ENCODE measurements at regions not wholly inside any gene's neighbourhood (a gene's known extent, or its start where the extent isn't known, plus 50 kb on each side); places are given as distances from the start of the nearest gene placed in this dataset.

DNA sequence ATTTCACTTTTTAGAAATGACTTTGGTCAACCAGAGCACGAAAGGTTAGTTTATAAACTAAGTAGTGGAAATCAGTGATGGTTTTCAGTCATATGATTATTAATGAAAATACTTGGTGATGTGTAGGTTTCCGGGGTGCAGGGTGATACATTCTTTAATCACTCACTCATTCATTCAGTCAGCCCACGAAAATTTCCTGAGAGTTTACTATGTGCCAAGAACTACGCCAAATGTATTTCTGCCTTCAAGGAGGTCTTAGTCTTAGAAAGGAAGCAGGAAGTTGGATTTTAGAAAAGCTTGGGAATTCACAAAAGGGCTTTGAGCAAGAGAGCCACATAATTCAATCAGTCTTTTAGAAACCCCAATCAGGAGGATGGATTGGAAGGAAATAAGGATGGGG is 543.6 kb downstream of the PLCL1 start:
- H3K4me1 ChIP-seq (ENCODE audit: insufficient read depth, low read length, severe bottlenecking): no peaks in the 10 kb centered on the region
- H3K4me2 ChIP-seq (ENCODE audit: low read length): no peak overlapping the region
- H2AFZ ChIP-seq (ENCODE audit: low read length): no peak overlapping the region
- no peaks in the 10 kb centered on the region for H3K36me3 ChIP-seq (ENCODE audit: insufficient read depth, low read length)
- no peak overlapping the region for H3K4me3 ChIP-seq (ENCODE audit: low read depth, low read length, poor library complexity, severe bottlenecking)
- no peaks in the 10 kb centered on the region for H3K79me2 ChIP-seq (ENCODE audit: insufficient read depth, low read length)
- no peak overlapping the region for H3K9ac ChIP-seq (ENCODE audit: low read length)
- H3F3A ChIP-seq (ENCODE audit: insufficient read depth, low read length): no peaks in the 10 kb centered on the region
- H4K20me1 ChIP-seq (ENCODE audit: insufficient read depth, low read length): no peaks in the 10 kb centered on the region
- TF ChIP-seq, protein P1, sequence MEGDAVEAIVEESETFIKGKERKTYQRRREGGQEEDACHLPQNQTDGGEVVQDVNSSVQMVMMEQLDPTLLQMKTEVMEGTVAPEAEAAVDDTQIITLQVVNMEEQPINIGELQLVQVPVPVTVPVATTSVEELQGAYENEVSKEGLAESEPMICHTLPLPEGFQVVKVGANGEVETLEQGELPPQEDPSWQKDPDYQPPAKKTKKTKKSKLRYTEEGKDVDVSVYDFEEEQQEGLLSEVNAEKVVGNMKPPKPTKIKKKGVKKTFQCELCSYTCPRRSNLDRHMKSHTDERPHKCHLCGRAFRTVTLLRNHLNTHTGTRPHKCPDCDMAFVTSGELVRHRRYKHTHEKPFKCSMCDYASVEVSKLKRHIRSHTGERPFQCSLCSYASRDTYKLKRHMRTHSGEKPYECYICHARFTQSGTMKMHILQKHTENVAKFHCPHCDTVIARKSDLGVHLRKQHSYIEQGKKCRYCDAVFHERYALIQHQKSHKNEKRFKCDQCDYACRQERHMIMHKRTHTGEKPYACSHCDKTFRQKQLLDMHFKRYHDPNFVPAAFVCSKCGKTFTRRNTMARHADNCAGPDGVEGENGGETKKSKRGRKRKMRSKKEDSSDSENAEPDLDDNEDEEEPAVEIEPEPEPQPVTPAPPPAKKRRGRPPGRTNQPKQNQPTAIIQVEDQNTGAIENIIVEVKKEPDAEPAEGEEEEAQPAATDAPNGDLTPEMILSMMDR (IDR thresholded peaks at IDR 0.05; ENCODE audit: low read length): no peak
- TF ChIP-seq EZH2 (IDR thresholded peaks at IDR 0.05; ENCODE audit: borderline replicate concordance, low read length): no peak
- no peaks in the 10 kb centered on the region for H3K9me3 ChIP-seq (ENCODE audit: low read length)
- H3K9me2 ChIP-seq (ENCODE audit: low read depth, low read length): no peaks in the 10 kb centered on the region
- no peak overlapping the region for H3K27ac ChIP-seq (ENCODE audit: low read depth, low read length, poor library complexity, severe bottlenecking)
- H3K27me3 ChIP-seq (ENCODE audit: insufficient read depth, low read length): no peaks in the 10 kb centered on the region

DNA sequence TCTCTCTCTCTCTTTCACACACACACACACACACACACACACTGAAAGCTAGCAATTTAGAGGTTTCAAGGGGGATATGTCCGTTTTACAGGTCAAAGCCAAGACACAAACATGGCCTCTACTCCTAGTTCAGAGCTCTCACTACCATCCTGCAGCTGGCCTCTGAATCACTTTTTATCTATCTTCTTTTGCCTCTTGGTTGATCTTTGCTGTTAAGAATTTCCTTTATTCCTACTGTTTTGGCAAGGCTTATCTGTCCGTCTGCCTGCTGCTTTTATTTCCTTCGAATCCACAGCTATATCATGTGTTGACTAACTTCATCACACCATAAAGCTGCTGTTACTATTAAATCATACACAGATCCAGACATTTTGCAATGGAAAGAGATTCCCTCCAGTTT is 543.0 kb downstream of the PLCL1 start:
- no peak overlapping the region for H3K9ac ChIP-seq (ENCODE audit: low read length)
- no peak overlapping the region for H2AFZ ChIP-seq (ENCODE audit: low read length)

DNA sequence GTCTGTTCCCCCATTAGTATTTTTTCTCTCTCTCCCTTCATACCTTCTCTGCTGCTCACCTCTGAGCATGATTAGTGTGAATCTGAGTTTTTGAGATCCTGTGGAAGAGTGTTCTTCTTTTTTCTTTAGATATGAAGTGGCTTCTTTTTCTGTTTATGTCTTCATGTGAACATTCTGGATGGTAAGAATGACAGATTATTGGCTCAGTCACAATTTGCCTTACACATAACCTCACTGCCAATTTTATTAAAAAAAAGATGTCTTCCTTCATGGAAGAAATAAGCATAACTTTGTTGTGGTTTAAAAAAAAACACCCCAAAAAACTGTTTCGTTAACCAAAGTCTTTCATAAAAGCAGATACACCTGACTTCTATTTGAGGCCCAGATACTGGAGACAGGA is 539.1 kb downstream of the PLCL1 start:
- H4K20me1 ChIP-seq (ENCODE audit: insufficient read depth, low read length): no peaks in the 10 kb centered on the region
- H3K9me2 ChIP-seq (ENCODE audit: low read depth, low read length): no peaks in the 10 kb centered on the region
- no peaks in the 10 kb centered on the region for H3K36me3 ChIP-seq (ENCODE audit: insufficient read depth, low read length)
- H3K4me2 ChIP-seq (ENCODE audit: low read length): no peak overlapping the region
- TF ChIP-seq, protein P1 (IDR thresholded peaks at IDR 0.05; ENCODE audit: low read length): no peak
- no peak for TF ChIP-seq EZH2 (IDR thresholded peaks at IDR 0.05; ENCODE audit: borderline replicate concordance, low read length)
- no peaks in the 10 kb centered on the region for H3K9me3 ChIP-seq (ENCODE audit: low read length)
- H3K4me1 ChIP-seq (ENCODE audit: insufficient read depth, low read length, severe bottlenecking): no peaks in the 10 kb centered on the region
- H3K27ac ChIP-seq (ENCODE audit: low read depth, low read length, poor library complexity, severe bottlenecking): no peak overlapping the region
- H3K9ac ChIP-seq (ENCODE audit: low read length): no peak overlapping the region
- H3K27me3 ChIP-seq (ENCODE audit: insufficient read depth, low read length): no peaks in the 10 kb centered on the region
- H3K79me2 ChIP-seq (ENCODE audit: insufficient read depth, low read length): no peaks in the 10 kb centered on the region
- no peaks in the 10 kb centered on the region for H3F3A ChIP-seq (ENCODE audit: insufficient read depth, low read length)
- H3K4me3 ChIP-seq (ENCODE audit: low read depth, low read length, poor library complexity, severe bottlenecking): no peak overlapping the region
- H2AFZ ChIP-seq (ENCODE audit: low read length): no peak overlapping the region

More for the DNA sequence above, 543.0 kb downstream of the PLCL1 start:
- H3F3A ChIP-seq (ENCODE audit: insufficient read depth, low read length): no peaks in the 10 kb centered on the region
- no peaks in the 10 kb centered on the region for H3K9me2 ChIP-seq (ENCODE audit: low read depth, low read length)
- H3K4me1 ChIP-seq (ENCODE audit: insufficient read depth, low read length, severe bottlenecking): no peaks in the 10 kb centered on the region
- H3K9me3 ChIP-seq (ENCODE audit: low read length): no peaks in the 10 kb centered on the region
- no peak overlapping the region for H3K4me2 ChIP-seq (ENCODE audit: low read length)
- no peak for TF ChIP-seq EZH2 (IDR thresholded peaks at IDR 0.05; ENCODE audit: borderline replicate concordance, low read length)
- TF ChIP-seq, protein P1 (IDR thresholded peaks at IDR 0.05; ENCODE audit: low read length): no peak
- H3K27me3 ChIP-seq (ENCODE audit: insufficient read depth, low read length): no peaks in the 10 kb centered on the region
- no peaks in the 10 kb centered on the region for H3K36me3 ChIP-seq (ENCODE audit: insufficient read depth, low read length)
- no peaks in the 10 kb centered on the region for H4K20me1 ChIP-seq (ENCODE audit: insufficient read depth, low read length)
- no peaks in the 10 kb centered on the region for H3K79me2 ChIP-seq (ENCODE audit: insufficient read depth, low read length)
- no peak overlapping the region for H3K4me3 ChIP-seq (ENCODE audit: low read depth, low read length, poor library complexity, severe bottlenecking)
- no peak overlapping the region for H3K27ac ChIP-seq (ENCODE audit: low read depth, low read length, poor library complexity, severe bottlenecking)

Measured in OCI-LY1 (cell line).